Neural progenitor cell (in vitro differentiated cells): ENCODE measurements at regions not wholly inside any gene's neighbourhood (a gene's known extent, or its start where the extent isn't known, plus 50 kb on each side); places are given as distances from the start of the nearest gene placed in this dataset.

Source experiments
- EZH2phosphoT487 ChIP-seq: fragments of 200-600 bp; sonication (generic); IDR thresholded peaks from 2 replicates; pipeline ENCODE4 v1.6.1; 2017; ENCODE audit warnings: antibody characterized with exemption
- TF ChIP-seq, protein P1 (sequence below): fragments of 200-600 bp; sonication (generic); IDR thresholded peaks from 2 replicates; pipeline ENCODE4 v1.5.1; 2017; ENCODE audit warnings: antibody characterized with exemption, mild to moderate bottlenecking

- TF ChIP-seq, protein P1, sequence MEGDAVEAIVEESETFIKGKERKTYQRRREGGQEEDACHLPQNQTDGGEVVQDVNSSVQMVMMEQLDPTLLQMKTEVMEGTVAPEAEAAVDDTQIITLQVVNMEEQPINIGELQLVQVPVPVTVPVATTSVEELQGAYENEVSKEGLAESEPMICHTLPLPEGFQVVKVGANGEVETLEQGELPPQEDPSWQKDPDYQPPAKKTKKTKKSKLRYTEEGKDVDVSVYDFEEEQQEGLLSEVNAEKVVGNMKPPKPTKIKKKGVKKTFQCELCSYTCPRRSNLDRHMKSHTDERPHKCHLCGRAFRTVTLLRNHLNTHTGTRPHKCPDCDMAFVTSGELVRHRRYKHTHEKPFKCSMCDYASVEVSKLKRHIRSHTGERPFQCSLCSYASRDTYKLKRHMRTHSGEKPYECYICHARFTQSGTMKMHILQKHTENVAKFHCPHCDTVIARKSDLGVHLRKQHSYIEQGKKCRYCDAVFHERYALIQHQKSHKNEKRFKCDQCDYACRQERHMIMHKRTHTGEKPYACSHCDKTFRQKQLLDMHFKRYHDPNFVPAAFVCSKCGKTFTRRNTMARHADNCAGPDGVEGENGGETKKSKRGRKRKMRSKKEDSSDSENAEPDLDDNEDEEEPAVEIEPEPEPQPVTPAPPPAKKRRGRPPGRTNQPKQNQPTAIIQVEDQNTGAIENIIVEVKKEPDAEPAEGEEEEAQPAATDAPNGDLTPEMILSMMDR, result no peak
- no peak for TF ChIP-seq EZH2phosphoT487
Measured at GRCh38 chr12:68102163-68102562, 57.4 kb downstream of the IFNG start.
